NT2/D1 (cell line): ENCODE measurements at regions not wholly inside any gene's neighbourhood (a gene's known extent, or its start where the extent isn't known, plus 50 kb on each side); places are given as distances from the start of the nearest gene placed in this dataset.

Experiments used
- DNase-seq: peaks from one replicate; pipeline ENCODE4 v3.0.0-alpha.2; 2011; ENCODE audit warnings: low read depth, low spot score
- H3K27me3 ChIP-seq: 2 replicates; pipeline ENCODE4 v1.6.0; 2011; ENCODE audit warnings: mild to moderate bottlenecking; ENCODE audit not compliant: insufficient read length, insufficient read depth
- H3K36me3 ChIP-seq: 2 replicates; pipeline ENCODE4 v1.6.1; 2011; ENCODE audit warnings: mild to moderate bottlenecking, low read length, mixed read lengths; ENCODE audit not compliant: insufficient read depth, insufficient read length
- H3K4me1 ChIP-seq: 2 replicates; pipeline ENCODE4 v1.5.1; 2011; ENCODE audit not compliant: insufficient read depth, insufficient read length
- H3K4me3 ChIP-seq: 2 replicates; pipeline ENCODE4 v1.5.1; 2011; ENCODE audit warnings: low read depth; ENCODE audit not compliant: insufficient read length
- H3K9ac ChIP-seq: 2 replicates; pipeline ENCODE4 v1.6.0; 2011; ENCODE audit warnings: low read depth; ENCODE audit not compliant: insufficient read length
- H3K9me3 ChIP-seq: 2 replicates; pipeline ENCODE4 v1.5.1; 2011; ENCODE audit warnings: mild to moderate bottlenecking, low read length; ENCODE audit not compliant: insufficient read depth
- SUZ12 ChIP-seq: IDR thresholded peaks from 2 replicates; pipeline ENCODE4 v1.6.1; 2011; ENCODE audit not compliant: insufficient read length, insufficient read depth; ENCODE audit errors: extremely low read depth
- YY1 ChIP-seq: IDR thresholded peaks from 2 replicates; pipeline ENCODE4 v1.6.1; 2011; ENCODE audit not compliant: insufficient read length, insufficient read depth
- ZNF274 ChIP-seq: IDR thresholded peaks from 2 replicates; pipeline ENCODE4 v1.6.1; 2011; ENCODE audit warnings: mild to moderate bottlenecking, low read depth, low read length

DNA sequence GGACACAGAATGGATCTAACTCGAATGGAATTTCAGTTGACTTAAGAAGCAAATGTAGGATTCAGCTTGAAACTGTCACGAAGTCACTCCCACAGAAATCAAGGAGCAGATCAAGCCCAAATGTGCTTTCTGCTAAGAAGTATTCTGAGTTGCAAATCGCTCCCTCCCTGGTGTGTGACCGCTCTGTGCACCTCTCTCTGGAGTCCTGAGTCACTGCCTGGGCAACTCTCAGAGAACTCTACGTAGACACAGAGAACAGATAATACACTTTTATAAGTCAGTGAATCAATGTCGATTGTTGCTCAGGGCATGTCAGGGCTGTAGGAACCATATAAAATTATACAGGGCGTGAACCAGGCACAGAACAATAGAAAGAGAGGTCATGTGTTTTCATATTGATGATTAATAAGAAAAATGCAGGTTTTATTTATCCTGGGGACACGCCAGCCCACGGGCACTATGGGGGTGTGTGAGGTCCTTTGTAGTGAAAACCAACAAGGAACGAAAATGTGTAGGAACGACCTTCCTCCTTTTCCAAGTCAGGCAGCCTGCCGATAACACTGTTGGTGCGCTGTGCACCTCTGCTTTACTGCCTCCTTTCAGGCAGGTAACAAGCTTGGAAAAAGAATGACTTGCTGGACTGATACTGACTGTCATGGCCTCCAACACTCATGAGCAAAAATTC is 248.1 kb upstream of the FOXQ1 start:
- TF ChIP-seq ZNF274 (no peak), YY1 (no peak), SUZ12 (no peak)
- no peak for DNase-seq
- no peak overlapping the region for H3K4me3 ChIP-seq
- no peaks in the 10 kb centered on the region for H3K36me3 ChIP-seq
- H3K9me3 ChIP-seq, result no peaks in the 10 kb centered on the region; the same call in 1 of the 2 replicates
- H3K4me1 ChIP-seq, result no peaks in the 10 kb centered on the region
- H3K9ac ChIP-seq, result no peak overlapping the region
- no peaks in the 10 kb centered on the region for H3K27me3 ChIP-seq

- H3K4me1 ChIP-seq, result no peaks in the 10 kb centered on the region
- no peak overlapping the region for H3K9ac ChIP-seq
- no peak overlapping the region for H3K4me3 ChIP-seq
- no peaks in the 10 kb centered on the region; the same call in 1 of the 2 replicates for H3K9me3 ChIP-seq
- no peaks in the 10 kb centered on the region for H3K27me3 ChIP-seq
- H3K36me3 ChIP-seq, result no peaks in the 10 kb centered on the region
- no peak for TF ChIP-seq ZNF274
- TF ChIP-seq YY1, result no peak
- no peak for TF ChIP-seq SUZ12
- DNase-seq, result peak; percentile 11
These were observed 248.9 kb upstream of the FOXQ1 start for GRCh38 chr6:1062786-1063545.

DNA sequence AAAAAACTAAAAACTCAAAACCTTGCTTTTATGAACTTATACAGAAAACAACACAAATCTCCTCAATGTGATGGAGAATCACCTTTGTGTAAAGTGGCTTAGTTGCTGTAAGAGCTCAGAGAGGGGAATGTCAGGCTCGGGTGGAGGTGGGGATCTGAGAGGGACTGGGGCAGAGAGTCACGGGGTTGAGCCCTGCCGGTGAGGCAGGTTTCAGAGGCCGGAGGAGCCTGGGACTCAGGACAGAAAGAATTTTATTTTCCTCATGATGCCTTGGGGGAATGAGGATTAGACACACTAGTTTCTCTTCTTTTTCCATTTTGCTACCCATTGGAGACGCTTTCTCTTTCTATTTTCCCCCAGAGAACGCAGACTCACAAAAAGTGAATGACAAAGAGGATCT is 252.3 kb upstream of the FOXQ1 start:
- no peak for DNase-seq
- no peaks in the 10 kb centered on the region for H3K36me3 ChIP-seq
- no peaks in the 10 kb centered on the region for H3K27me3 ChIP-seq
- H3K4me3 ChIP-seq, result no peak overlapping the region
- TF ChIP-seq SUZ12 (no peak), ZNF274 (no peak), YY1 (no peak)
- H3K9me3 ChIP-seq, result no peaks in the 10 kb centered on the region; the same call in 1 of the 2 replicates
- peaks cover 6% of the 10 kb centered on the region for H3K4me1 ChIP-seq
- no peak overlapping the region for H3K9ac ChIP-seq

- H3K4me1 ChIP-seq, result peaks cover 6% of the 10 kb centered on the region
- H3K36me3 ChIP-seq, result no peaks in the 10 kb centered on the region
- no peak for TF ChIP-seq YY1
- no peak for TF ChIP-seq SUZ12
- no peak for TF ChIP-seq ZNF274
- H3K4me3 ChIP-seq, result no peak overlapping the region
- H3K9me3 ChIP-seq, result no peaks in the 10 kb centered on the region; the same call in 1 of the 2 replicates
- H3K9ac ChIP-seq, result no peak overlapping the region
- no peaks in the 10 kb centered on the region for H3K27me3 ChIP-seq
- no peak for DNase-seq
These were observed 254.3 kb upstream of the FOXQ1 start for GRCh38 chr6:1057490-1058135.

DNA sequence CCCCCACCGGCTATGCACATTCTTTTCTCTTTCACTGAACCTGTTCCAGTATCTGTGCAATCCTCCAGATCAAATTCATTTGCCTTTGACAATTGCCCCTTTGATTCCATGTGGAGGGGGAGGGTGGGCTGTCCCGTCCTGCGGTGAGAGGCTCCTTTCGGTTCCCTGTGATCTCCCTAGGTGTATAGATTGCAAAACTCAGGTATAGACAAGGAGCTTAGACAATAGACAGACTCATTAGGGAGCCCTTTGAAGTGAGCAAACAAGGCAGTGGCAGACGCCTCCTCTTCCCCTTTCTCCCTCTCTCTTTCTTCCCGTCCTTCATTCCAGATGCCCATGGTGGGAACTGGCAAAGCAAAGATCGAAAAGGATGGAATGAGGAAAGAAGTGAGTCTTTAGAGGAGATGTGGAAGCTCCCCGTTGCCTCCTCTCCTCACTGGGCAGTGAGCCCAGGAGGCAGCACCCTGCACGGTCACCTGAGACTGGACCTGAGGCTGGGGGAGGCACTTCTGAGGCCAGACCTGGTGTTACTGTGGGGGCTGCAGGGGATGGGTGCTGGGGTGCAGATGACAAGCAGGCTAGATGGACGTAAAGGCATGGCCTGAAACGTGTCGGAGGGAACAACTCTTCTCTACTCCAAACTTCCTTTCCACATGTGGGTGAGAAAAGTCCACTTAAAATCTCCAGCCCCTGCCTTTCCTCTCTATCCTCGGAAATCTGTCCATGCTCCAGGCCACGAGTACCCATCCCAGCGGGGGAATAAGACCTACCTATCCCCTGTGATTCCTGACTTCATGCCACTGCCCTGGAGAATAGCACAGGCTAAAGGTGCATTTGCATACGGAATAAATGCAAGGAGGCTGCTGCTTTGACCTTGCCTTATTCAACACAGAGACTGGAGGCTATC is 256.6 kb upstream of the FOXQ1 start:
- Histone ChIP-seq H3K9ac (no peak overlapping the region), H3K36me3 (no peaks in the 10 kb centered on the region), H3K4me3 (no peak overlapping the region), H3K9me3 (no peaks in the 10 kb centered on the region), H3K27me3 (no peaks in the 10 kb centered on the region), H3K4me1 (peaks cover 6% of the 10 kb centered on the region)
- no peak for DNase-seq
- no peak for TF ChIP-seq YY1
- TF ChIP-seq ZNF274, result no peak
- TF ChIP-seq SUZ12, result no peak

DNA sequence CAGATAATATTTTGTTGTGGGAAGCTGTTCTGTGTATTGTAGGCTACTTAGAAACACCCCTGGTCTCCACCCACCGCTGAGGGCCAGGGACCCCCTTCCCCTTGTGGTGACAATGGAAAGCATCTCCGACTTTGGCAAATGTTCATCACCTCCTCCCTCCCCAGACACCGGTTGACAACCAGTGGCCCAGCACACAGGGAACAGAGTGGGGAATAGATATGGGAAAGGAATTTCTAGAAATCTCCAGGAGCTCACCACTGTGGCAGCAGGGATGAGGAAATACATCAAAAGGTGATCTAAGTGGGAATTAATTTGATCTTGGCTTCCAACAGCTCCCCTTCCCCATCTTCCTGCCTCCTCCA is 257.3 kb upstream of the FOXQ1 start:
- peaks cover 6% of the 10 kb centered on the region for H3K4me1 ChIP-seq
- no peak overlapping the region for H3K9ac ChIP-seq
- DNase-seq, result no peak
- H3K27me3 ChIP-seq, result no peaks in the 10 kb centered on the region
- no peak for TF ChIP-seq SUZ12
- no peak for TF ChIP-seq ZNF274
- TF ChIP-seq YY1, result no peak
- H3K9me3 ChIP-seq, result no peaks in the 10 kb centered on the region
- no peak overlapping the region for H3K4me3 ChIP-seq
- no peaks in the 10 kb centered on the region for H3K36me3 ChIP-seq
